Nephron (organoid): ENCODE measurements at regions not wholly inside any gene's neighbourhood (a gene's known extent, or its start where the extent isn't known, plus 50 kb on each side); places are given as distances from the start of the nearest gene placed in this dataset.
A peak's percentile ranks its signal among the peaks of the same experiment; 100 is the strongest.

Source experiments
- H3K27ac Mint-ChIP-seq, 3 experiments: 2 replicates each; pipeline ENCODE4 v1.8.0; 2020; ENCODE audit warnings: mixed read lengths in 3 of 3, mild to moderate bottlenecking in 2 of 3, moderate library complexity in 1 of 3
- H3K27me3 Mint-ChIP-seq: 2 replicates; pipeline ENCODE4 v1.8.0; 2021; ENCODE audit warnings: low read depth, mild to moderate bottlenecking, moderate library complexity, mixed read lengths
- H3K36me3 Mint-ChIP-seq: 2 replicates; pipeline ENCODE4 v1.8.0; 2020; ENCODE audit warnings: low read depth, mixed read lengths
- H3K4me1 Mint-ChIP-seq: 2 replicates; pipeline ENCODE4 v1.8.0; 2020; ENCODE audit warnings: mixed read lengths
- H3K4me3 Mint-ChIP-seq, 3 experiments: 2 replicates each; pipeline ENCODE4 v1.8.0; 2020; ENCODE audit warnings: mild to moderate bottlenecking in 3 of 3, mixed read lengths in 3 of 3, moderate library complexity in 2 of 3
- H3K9me3 Mint-ChIP-seq: 2 replicates; pipeline ENCODE4 v1.8.0; 2020; ENCODE audit warnings: mixed read lengths
- TF ChIP-seq, protein P1 (sequence below), 3 experiments: fragments of 200-600 bp; sonication (generic); IDR thresholded peaks; one replicate each; pipeline ENCODE4 v1.5.0; 2021; ENCODE audit warnings: antibody characterized with exemption in 3 of 3; ENCODE audit not compliant: unreplicated experiment in 3 of 3

DNA sequence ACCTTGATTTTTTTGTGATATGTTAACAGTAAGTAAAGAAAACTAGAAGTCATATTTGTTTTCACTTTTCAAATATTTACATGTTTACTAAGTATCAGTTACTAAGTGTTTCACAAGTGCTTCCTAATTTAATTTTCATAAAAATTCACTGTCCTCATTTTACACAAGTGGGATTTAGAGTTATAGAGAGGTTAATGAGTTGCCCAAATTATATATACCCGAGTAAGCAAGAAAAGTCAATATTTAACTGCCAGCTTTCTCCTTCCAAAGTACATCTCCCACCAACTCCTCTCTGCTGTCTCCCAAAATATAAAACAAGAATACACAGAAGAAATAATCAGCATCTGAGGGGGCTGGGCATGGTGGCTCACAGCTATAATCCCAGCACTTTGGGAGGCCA, 896.7 kb upstream of the ANO3 start:
- H3K9me3 Mint-ChIP-seq: peaks cover 3% of the 10 kb centered on the region
- H3K36me3 Mint-ChIP-seq: no peaks in the 10 kb centered on the region
- H3K4me3 Mint-ChIP-seq: no peak overlapping the region
- H3K27ac Mint-ChIP-seq: peak overlapping the region in 1 of 3 experiments; percentile 77
- no peaks in the 10 kb centered on the region for H3K4me1 Mint-ChIP-seq
- TF ChIP-seq, protein P1, sequence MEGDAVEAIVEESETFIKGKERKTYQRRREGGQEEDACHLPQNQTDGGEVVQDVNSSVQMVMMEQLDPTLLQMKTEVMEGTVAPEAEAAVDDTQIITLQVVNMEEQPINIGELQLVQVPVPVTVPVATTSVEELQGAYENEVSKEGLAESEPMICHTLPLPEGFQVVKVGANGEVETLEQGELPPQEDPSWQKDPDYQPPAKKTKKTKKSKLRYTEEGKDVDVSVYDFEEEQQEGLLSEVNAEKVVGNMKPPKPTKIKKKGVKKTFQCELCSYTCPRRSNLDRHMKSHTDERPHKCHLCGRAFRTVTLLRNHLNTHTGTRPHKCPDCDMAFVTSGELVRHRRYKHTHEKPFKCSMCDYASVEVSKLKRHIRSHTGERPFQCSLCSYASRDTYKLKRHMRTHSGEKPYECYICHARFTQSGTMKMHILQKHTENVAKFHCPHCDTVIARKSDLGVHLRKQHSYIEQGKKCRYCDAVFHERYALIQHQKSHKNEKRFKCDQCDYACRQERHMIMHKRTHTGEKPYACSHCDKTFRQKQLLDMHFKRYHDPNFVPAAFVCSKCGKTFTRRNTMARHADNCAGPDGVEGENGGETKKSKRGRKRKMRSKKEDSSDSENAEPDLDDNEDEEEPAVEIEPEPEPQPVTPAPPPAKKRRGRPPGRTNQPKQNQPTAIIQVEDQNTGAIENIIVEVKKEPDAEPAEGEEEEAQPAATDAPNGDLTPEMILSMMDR (IDR thresholded peaks at IDR 0.05; ENCODE audit: unreplicated experiment in 3 of 3): no peak
- H3K27me3 Mint-ChIP-seq: no peaks in the 10 kb centered on the region

DNA sequence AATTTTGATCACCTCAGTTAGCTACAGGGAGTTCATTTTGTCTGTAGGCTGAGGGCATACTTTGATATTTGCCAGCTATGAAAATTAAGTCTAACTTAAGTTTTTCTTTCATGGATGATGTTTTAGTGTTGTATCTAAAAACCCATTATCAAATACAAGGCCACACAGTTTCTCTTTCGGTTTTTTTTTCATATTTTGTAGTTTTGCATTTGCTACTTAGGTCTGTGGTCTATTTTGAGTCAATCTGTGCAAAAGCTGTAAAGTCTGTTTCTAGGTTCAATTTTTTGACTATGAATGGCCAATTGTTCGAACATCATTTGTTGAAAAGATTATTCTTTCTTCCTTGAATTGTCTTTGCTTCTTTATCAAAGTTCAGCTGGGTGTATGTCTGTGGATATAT, 895.6 kb upstream of the ANO3 start:
- Mint-ChIP-seq H3K27ac (no peak overlapping the region), H3K27me3 (no peaks in the 10 kb centered on the region)

DNA sequence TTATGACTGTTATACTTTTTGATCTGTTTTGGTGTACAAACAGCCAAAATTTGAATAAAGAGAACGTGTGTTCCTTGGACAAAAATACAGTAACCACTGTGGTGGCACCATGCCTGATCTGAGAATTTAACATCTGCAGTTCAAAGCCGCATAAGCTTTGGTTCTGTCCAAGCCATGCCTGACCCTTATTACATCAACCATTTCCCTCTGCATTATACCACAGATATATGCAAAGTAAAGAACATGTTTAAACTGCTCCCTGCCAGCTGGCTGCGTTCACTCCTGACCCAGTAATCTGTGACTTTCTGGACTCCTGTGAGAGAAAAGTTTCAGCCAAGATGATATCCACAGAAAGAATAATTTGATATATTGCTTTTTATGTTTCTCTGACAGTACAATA, 890.5 kb upstream of the ANO3 start:
- H3K4me1 Mint-ChIP-seq: peaks cover 22% of the 10 kb centered on the region
- H3K9me3 Mint-ChIP-seq: peaks cover 5% of the 10 kb centered on the region
- H3K36me3 Mint-ChIP-seq: no peaks in the 10 kb centered on the region
- no peaks in the 10 kb centered on the region for H3K27me3 Mint-ChIP-seq
- H3K4me3 Mint-ChIP-seq: no peak overlapping the region
- H3K27ac Mint-ChIP-seq: peak overlapping the region; percentile 20 to 74 (median 54)
- TF ChIP-seq, protein P1 (IDR thresholded peaks at IDR 0.05; ENCODE audit: unreplicated experiment in 3 of 3): no peak

More for the DNA sequence above, 895.6 kb upstream of the ANO3 start:
- Mint-ChIP-seq H3K9me3 (peaks cover 3% of the 10 kb centered on the region), H3K4me3 (no peak overlapping the region), H3K36me3 (no peaks in the 10 kb centered on the region), H3K4me1 (peaks cover 7% of the 10 kb centered on the region)
- TF ChIP-seq, protein P1 (IDR thresholded peaks at IDR 0.05; ENCODE audit: unreplicated experiment in 3 of 3): no peak

DNA sequence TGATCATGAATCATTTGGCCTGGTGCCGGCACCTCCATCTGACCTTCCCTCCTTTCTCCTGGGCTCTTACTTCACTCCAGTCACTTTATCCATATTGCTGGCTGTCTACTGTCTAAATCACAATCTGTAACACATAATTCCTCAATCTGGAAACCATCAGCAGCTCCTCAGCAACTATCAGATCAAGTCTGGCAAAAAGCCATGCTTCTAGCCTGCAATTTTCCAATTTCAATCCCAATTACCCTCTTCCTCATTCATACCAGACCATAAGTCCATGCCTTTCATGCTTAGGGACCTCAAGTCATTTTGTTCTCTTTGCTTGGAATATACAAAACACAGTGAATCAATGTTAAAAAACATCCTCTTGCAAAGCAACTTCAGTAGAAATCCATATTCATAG, 882.8 kb upstream of the ANO3 start:
- TF ChIP-seq, protein P1 (IDR thresholded peaks at IDR 0.05; ENCODE audit: unreplicated experiment in 3 of 3): no peak
- peaks cover 3% of the 10 kb centered on the region for H3K9me3 Mint-ChIP-seq
- peak overlapping the region in 2 of 3 experiments; percentile 8 to 15 for H3K27ac Mint-ChIP-seq
- peaks cover 5% of the 10 kb centered on the region for H3K4me1 Mint-ChIP-seq
- H3K36me3 Mint-ChIP-seq: no peaks in the 10 kb centered on the region
- H3K27me3 Mint-ChIP-seq: no peaks in the 10 kb centered on the region
- H3K4me3 Mint-ChIP-seq: no peak overlapping the region

DNA sequence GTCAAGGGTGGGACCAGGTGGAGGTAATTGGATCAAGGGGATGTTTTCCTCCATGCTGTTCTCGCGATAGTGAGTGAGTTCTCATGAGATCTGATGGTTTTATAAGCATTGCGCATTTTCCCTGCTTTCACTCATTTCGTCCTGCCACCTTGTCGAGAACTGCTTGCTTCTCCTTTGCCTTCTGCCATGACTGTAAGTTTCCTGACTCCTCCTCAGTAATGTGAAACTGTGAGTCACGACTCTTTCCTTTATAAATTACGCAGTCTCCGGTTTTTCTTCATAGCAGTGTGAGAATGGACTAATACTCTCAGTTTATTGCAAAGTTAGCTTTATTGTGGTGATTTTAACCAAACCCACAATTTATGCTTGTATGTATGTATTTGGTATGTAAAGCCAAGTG, 878.5 kb upstream of the ANO3 start:
- H3K4me1 Mint-ChIP-seq: peaks cover 5% of the 10 kb centered on the region
- no peaks in the 10 kb centered on the region for H3K9me3 Mint-ChIP-seq
- H3K4me3 Mint-ChIP-seq: no peak overlapping the region
- H3K36me3 Mint-ChIP-seq: no peaks in the 10 kb centered on the region
- H3K27ac Mint-ChIP-seq: no peak overlapping the region
- no peaks in the 10 kb centered on the region for H3K27me3 Mint-ChIP-seq
- TF ChIP-seq, protein P1 (IDR thresholded peaks at IDR 0.05; ENCODE audit: unreplicated experiment in 3 of 3): no peak

DNA sequence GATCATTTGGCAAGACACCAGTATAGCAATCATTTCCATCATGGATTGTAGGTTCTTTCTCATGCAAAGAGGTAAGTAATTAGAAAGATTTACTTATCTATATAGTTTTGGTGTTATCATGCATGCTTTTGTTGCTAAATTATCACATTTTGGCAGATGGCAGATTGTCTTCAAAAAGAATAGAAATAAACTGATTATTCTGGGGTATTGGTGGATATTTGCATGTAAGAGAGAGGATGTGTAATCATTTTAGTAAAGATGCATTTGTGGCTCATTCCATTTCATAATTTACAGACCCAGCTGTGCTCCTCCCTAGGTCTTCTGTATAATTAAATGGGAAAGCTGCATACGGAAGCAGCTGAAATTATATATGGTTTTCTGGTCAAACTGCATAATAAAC, 875.7 kb upstream of the ANO3 start:
- H3K4me1 Mint-ChIP-seq: no peaks in the 10 kb centered on the region
- TF ChIP-seq, protein P1 (IDR thresholded peaks at IDR 0.05; ENCODE audit: unreplicated experiment in 3 of 3): no peak
- no peak overlapping the region for H3K4me3 Mint-ChIP-seq
- no peak overlapping the region for H3K27ac Mint-ChIP-seq
- no peaks in the 10 kb centered on the region for H3K36me3 Mint-ChIP-seq
- no peaks in the 10 kb centered on the region for H3K9me3 Mint-ChIP-seq
- no peaks in the 10 kb centered on the region for H3K27me3 Mint-ChIP-seq
